HG02943 (cell line): ENCODE measurements at regions not wholly inside any gene's neighbourhood (a gene's known extent, or its start where the extent isn't known, plus 50 kb on each side); places are given as distances from the start of the nearest gene placed in this dataset.

ENCODE experiments used
- ATAC-seq: cut with Tn5 transposase; IDR thresholded peaks from one replicate; pipeline ENCODE4 v1.9.1; 2021; ENCODE audit warnings: mild to moderate bottlenecking, low read depth, moderate library complexity; ENCODE audit not compliant: unreplicated experiment

DNA sequence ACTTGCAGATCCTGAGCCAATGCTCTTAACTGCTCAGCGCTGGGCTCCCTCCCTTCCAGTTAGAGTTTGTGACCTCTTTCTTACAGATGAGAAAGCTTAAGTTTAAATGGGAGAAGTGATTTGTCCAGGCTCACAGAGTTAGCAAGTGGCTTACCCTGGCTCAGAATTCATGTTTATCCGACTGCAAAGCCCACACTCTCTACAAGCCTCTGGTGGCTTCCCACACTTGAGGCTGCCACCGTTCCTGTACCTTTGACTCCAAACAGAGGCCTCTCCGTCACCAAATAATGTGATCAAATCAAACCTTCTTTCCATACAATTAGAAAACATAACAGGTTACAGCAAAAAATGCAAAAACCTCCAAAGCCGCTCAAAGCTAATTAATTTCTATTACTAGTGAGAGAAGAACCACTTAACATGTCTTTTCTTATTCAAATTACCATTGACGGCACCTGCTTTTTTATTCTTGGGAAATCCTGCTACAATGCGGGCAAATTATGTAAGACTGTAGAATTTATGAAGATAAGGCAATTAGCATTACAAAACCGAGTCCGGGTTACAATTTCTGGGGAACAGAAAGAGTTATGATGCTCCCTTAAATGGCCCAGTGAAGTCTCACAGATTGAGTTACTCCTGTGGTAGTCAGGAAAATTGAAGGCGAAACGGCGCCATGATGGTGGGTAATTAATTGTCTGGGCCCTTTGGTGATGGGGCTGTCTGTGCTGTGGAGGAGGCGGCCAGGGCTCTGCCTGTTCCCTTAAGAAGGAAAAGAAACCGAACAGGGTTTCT is 324.3 kb upstream of the POU3F1 start:
- ATAC-seq, result no peak

DNA sequence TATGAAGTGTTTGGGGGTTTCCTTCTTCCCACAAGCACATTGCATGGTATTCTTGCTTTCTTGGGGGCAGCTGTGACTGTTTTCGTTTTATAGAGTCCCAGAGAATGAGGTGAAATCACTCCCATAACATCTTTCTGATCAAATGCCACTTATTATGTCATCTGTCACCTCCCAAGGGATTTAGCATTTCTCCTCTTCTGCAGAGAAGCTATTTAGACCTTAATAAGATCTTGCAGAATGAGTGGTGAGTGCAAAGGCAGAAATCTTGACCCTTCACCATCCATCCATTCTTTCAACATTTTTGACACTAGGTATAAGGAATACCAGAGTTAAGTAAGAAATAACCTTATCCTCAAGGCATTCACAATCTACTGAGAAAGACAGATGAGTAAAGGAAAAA is 318.6 kb upstream of the POU3F1 start:
- ATAC-seq, result no peak

DNA sequence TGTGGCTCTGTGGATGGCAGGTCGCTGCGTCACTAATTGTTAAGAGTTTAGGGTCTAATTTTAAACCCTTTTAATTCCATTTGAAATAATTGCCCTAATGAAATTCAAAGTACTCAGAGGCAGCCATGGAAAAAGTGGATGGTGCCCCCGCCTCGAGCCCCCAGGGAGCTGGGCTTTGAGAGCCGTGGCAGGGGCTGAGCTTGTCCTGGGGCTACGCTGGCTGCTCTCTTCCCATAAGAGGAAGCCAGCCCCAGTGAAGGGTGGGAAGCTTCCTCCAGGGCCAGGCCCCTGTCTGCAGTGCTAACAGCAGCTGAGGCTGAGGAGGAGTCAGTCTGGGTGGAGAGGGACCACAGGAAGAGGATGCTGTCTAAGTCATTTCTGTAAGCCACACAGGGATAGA is 315.0 kb upstream of the POU3F1 start:
- no peak for ATAC-seq

DNA sequence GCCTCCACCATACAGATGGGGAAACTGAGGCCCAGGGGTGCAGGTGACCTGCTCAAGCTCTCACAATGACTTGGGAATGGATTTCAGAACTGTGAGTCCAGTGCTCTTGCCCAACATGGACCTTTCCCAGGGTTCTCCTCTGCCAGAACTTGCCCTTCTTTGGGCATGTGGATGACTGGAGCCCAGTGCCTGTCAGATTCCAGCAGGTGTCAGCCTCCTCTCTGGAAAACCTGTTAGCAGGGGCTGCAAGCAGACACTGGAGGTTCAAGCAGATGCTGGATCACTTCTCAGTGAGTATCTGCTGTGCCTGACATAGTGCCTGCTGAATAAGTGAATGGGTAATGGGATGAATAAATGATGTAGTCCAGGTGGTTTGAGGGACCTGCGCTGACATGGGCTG is 314.2 kb upstream of the POU3F1 start:
- no peak for ATAC-seq

DNA sequence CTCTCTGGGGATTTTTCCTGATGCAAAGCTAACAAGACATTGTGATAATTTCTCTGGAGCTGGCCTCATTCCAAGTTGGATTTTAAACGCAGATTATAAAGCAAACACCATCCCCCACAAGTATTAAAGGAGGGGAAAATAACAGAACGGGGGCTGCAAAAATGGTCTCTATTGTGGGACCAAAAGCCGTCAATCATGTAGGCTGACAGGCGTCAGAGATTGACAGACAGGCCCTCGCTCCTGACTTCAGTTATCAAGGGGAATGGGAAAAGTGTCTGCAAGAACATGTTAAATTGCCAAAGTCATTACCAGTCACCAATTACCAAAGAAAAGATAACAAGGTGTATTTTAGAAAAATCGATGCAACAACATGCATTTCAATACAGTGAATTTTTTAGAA is 307.4 kb upstream of the POU3F1 start:
- no peak for ATAC-seq

DNA sequence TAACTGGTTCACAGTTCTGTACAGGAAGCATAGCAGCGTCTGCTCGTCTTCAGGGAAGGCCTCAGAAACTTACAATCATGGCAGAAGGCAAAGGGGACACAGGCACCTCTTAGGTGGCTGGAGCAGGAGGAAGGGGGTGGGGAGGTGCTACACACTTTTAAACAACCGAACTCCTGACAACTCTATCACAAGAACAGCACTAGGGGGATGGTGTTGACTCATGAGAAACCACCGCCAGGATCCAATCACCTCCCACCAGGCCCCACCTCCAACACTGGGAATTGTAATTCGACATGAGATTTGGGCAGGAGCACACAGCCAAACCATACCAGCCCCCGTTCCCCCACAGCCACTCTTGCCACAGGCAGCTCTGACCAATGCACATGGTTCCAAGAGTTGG is 306.3 kb upstream of the POU3F1 start:
- ATAC-seq, result no peak

DNA sequence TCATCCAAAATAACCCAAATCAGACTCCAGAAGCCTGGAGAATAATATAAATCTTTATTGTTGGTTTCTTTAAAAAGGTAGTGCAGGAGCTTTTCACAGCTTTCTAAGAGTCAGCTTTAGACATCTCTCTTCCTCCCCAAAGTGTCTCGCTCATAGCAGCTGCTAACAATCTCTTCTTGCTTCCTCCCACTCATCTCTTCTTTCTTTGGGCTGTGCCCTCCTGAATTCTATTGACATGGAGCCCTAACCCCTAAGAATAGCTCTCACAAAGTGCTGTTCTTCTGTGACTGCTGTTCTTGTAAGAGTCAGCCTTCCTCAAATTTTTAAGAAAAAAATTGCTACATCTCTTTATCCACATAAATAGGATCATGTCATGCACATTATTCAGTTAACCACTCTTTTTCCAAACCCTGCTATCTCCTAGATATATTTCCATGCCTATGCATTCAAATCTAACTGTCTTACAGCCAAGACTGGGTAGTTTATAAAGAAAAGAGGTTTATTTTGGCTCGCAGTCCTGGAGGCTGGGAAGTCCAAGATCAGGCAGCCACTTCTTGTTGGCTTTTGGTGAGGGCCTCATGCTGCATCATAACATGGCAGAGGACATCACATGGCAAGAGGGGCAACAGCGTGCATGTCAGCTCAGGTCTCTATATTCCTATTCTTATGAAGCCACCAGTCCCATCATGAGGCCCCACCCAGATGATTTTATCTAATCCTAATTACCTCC is 301.0 kb upstream of the POU3F1 start:
- ATAC-seq, result no peak

DNA sequence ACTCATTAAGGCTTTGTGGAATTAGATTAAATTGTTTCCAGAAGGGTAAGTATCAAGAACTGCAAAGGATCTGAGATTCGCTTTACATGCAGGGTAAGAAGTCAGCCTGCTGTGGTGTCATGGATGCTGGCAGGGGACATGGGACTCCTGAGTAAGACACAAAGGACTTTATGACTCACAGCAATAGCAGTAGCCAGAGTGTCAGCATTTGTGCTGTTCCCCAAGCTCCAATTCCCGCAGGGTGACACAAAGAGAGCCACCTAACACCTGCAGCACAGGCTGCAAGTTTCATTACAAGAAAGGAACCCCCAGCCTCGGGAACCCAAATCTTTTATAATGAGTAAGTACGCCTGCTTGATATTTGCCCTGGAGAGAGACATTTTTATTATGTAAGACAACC is 298.1 kb upstream of the POU3F1 start:
- ATAC-seq, result no peak

DNA sequence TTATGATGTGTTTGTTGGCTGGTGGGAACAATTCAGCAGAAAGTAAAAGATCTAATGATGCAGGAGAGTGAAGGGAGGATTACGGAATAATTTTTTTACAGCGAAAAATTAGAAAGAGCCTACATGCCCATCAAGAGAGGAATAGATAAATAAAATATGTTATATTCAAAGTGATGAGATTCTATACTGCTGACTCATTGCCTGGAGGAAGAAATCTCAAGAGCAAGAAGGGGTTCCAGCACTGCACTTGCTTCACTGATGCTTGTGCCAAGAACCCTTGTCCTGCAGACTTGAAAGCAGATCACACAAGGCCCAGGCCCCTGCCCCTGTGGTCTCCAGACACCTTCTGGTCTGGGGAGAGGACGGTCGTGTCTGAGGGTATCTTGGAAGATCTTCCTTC is 295.1 kb upstream of the POU3F1 start:
- no peak for ATAC-seq

DNA sequence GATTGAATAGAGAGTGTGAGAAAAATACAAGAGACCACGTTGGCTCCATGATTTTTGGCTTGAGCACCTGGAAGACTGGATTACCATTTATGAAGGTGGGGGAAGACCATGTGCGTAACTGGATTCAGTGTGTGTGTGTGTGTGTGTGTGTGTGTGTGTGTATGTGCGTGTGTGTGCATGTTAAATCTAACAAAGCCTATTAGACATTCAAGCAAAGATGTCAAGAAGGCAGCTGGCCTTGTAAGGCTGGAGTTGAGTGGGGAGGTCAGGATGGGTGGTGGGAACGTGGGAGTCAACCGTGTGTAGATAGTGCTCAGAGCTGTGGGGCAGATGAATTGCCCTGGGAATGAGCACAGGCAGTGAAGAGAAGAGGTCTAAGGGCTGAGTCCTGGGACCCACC is 293.8 kb upstream of the POU3F1 start:
- ATAC-seq, result no peak

DNA sequence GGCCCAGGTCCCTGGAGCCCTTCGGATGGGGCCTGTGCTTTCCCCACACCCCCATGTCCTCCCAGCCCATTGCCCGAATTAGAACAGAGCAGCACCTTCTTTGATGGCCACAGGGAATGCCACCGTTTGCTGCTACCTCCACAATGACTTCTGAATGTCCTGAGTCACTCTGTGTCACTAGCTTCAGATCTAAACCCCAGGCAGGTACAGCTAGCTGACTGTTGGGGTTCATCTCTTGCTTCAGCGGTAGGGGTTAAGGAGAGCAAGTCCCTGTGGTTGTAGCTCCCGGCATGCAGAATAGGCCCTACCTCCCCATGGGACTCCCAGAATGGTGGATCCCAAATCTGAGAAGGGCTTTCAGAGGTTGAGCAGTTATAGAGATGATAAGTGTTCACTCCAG is 291.1 kb upstream of the POU3F1 start:
- ATAC-seq, result no peak

DNA sequence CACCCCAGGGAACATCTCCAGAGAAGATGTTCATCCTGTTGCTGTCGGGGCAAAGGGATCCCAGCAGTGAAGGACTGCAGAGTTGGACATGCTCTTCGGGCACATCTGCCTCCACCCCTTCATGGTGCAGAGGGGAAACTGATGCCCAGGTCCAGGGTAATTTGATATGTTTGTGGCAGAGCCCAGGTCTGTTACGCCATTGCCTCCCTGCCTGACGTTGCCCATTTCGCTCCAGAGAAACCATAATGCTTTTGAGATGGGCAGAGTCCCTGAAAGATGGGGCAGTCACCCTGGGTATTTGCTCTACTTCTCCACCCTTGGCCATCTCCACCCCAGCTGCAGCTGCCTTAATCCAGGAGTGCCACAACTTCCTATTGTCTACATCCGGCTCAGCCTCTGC is 290.4 kb upstream of the POU3F1 start:
- ATAC-seq, result no peak

DNA sequence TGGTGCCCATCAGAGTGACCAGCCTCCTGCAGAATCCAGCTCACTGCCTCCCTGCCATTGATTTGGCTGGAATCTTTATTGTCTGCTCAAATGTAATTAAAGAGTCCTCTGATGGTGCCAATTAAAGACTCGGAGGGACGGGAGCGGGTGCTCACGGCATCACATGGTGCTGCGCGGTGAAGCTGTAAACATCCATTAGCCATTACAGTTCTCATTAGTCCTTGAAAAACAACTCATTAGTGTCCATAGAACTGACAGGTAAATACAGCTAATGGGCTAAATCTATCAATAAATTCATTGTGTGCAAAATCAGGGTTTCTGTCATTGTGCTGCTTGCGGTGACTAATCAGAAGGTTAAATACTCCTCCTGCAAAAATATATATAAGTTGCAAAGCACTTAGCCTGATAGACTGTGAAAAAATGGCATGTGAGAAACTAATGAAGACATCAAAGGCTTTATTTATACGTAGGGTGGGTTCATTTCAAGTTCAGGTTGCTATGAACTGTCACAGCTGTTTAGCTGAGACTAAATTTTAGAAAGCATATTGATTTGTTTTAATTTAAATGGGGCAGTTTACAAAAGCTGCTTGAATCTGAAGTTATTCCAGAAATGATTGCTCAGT is 289.8 kb upstream of the POU3F1 start:
- ATAC-seq, result no peak

DNA sequence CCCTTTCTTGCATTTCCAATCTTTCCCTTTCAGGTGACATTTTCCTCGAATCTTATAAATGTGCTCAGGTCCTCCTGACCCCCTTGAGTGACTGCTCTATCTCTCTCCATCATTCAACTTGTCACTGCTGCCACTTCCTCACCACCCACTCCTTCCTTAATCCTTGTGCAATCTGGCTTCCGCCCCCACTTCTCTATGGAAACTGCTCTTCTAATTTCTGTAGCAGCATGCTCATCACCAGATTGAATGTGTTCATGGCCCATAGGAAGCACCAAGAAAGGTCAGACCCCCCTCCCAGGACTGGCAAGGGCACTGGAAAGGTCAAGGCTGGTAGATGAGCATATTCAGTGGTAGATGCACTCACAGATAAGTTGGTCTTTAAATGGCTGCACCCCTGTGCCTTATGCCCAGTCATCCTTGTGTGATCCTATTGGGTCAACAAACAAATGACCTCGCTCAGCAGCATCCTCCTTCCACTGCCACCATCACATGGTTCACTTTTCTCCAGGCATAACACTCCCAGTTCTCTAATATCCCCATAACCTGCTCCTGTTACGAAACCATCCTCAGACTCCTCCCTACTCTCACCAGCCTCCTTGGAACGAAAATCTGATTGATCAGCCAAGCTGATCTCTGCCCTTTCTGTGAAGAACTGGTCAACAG is 288.5 kb upstream of the POU3F1 start:
- ATAC-seq, result no peak

DNA sequence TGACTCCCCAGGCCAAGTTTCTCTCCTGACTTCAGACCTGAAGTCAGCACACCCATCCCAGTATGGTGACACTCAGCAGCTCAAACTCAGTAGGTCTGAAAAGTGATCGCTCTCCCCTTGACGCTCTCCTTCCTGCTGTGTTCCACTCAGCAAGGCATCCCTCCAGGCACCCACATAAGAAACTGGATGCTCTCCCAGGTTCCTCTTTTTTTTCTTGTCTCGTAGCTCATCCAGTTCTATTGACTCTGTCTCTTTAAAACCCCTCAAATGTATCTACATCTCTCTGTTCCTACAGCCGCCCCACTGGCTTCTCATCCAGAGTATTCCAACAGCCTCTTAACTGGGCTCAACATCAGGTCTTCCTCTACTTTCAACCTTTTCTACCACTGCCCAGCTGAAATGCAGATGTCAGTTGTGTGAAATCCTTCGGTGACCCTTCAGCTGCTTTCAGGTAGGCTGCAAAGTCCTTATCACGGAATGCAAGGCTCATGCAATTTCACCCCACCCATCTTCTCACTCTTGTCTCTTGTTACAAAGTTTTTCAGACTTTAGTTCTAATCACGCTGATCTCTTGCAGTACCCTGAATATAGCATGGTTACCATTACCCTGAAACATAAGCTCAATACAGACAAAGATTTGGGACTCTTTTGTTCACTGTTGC is 286.2 kb upstream of the POU3F1 start:
- no peak for ATAC-seq

DNA sequence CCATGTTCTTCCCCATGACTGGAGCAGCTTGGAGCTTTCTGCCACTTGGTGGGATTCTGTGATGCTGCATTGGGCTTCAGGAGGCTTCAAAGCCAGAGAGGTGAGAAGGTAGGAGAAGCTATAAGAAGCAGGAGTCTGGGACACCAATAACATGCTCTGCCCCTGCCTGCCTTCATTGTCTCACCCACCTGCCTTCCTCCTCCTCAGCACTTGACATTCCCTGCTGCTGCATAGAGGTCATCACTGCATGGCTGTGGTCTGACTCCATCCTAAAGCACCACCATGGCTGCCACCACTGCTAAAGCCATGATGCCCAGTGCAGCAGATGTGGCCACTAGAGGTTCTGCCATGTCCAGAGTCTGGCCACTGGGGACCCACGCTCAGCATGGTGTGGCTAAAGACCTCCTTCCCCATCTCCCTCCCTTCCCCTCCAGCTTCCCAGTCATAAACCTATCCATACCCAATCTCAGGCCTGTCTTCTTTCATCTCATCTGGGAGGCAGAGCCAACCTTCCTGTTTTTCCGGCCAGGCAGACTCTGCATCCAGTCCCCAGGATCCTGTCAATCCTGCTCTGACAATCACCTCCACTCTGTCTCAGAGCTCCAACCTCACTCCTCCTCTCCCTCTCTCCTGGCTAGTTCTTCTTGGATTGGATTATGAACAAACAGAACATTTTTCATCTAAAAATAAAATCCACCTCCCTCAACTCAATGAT is 285.1 kb upstream of the POU3F1 start:
- ATAC-seq, result no peak

DNA sequence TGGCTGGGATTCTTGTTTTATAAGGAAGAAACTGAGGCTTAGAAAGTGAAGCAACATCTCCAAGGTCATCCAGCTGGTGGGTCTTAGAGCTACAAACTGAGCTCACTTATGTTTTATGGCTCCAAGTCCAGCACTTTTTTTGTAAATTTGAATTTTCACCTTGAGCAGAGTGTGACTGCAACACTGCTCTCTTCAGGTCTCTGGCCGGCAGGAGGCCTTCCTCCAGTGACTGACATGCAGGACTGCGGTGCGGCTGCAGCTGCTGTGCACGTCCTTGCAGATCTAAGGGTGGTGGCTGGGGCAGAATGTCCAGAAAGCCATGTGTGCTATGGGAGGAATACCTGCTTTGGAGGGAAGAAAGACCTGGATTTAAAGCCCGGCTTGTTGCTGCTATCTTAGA is 284.2 kb upstream of the POU3F1 start:
- no peak for ATAC-seq

DNA sequence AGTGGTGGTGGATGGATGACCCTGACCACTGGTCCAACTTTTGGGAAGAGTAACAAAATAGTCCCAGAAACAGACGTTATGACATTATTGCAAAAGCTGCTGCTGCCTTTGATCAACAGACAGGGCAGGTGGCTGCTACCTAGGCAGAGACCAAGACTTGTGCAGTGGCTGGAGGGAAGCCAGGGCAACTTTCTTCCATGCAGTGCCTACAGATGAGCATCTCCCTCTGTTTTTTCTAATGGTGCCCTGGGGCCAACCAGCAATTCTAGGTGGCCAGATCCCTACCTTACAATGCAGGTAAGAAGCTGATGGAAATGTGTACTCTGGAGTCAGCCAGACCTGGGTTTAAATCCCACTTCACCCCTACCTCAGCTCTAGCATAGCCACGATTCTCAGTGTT is 283.1 kb upstream of the POU3F1 start:
- no peak for ATAC-seq

DNA sequence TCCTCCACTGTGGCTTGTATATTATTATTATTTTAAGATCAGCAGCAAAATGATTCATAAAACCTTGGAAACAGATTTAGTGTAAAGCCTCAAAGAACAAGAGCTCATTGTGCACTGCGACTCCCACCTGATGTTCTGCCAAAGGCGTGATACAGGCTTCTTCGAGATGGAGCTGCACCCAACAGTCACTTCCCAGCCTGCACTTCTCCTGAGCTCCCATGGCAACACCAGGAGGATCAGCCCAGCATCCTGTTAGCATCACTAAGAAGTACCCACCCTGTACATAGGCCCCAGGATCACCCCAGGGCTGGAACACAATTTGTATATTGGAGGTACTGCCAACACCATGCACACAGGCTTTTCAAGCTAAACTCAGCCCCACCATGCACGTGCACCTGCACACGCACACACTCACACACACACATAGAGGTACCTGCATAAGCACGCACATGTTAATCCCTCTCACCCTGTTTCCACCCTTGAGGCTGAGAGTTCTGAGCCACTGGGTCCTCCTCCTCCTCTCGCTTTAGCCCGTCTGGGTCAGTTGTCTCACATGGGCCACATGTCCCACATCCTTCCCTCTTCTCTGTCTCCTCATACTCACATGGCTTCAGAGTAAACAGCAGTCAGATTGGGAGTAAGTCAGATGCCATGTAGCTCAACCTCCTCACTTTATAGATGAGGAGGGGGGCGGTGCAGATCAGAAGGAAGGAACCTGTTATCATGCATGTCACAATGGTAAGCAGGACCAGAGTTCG is 281.9 kb upstream of the POU3F1 start:
- ATAC-seq, result no peak
